Choroid plexus epithelial cell (primary cell): ENCODE measurements at regions not wholly inside any gene's neighbourhood (a gene's known extent, or its start where the extent isn't known, plus 50 kb on each side); places are given as distances from the start of the nearest gene placed in this dataset.

Source experiments
- DNase-seq: peaks from one replicate; pipeline ENCODE4 v3.0.0-alpha.2; 2010; ENCODE audit warnings: low read depth
- H3K4me3 ChIP-seq: 2 replicates; pipeline ENCODE4 v1.5.1; 2011; ENCODE audit warnings: low read depth, mild to moderate bottlenecking, control low read depth, low read length, moderate library complexity
- TF ChIP-seq, protein P1 (sequence below): conservative IDR thresholded peaks from 2 replicates; pipeline ENCODE4 v1.5.1; 2011; ENCODE audit warnings: low read depth, mild to moderate bottlenecking, control low read depth, inconsistent platforms, low read length, moderate library complexity

DNA sequence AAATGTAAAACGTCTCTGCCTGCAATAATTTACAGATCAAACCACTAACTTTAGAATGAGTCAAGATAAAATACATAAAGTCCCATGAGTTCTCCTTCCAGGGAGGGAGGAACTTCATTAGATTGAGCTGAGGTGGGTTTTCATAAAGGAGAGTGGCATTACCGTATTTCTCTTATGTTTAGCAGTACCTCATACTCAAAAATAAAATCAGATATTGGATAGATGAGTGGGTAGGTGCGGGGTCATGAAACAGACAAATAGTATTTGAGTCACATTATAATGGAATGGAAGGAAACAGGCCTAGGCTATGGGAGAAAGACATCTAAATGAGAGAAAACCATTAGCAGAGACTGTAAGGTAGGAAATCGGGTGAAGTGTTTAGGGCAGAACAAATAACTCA, 166.1 kb upstream of the SMLR1 start:
- TF ChIP-seq, protein P1, sequence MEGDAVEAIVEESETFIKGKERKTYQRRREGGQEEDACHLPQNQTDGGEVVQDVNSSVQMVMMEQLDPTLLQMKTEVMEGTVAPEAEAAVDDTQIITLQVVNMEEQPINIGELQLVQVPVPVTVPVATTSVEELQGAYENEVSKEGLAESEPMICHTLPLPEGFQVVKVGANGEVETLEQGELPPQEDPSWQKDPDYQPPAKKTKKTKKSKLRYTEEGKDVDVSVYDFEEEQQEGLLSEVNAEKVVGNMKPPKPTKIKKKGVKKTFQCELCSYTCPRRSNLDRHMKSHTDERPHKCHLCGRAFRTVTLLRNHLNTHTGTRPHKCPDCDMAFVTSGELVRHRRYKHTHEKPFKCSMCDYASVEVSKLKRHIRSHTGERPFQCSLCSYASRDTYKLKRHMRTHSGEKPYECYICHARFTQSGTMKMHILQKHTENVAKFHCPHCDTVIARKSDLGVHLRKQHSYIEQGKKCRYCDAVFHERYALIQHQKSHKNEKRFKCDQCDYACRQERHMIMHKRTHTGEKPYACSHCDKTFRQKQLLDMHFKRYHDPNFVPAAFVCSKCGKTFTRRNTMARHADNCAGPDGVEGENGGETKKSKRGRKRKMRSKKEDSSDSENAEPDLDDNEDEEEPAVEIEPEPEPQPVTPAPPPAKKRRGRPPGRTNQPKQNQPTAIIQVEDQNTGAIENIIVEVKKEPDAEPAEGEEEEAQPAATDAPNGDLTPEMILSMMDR = no peak
- no peak for DNase-seq
- no peak overlapping the region for H3K4me3 ChIP-seq

DNA sequence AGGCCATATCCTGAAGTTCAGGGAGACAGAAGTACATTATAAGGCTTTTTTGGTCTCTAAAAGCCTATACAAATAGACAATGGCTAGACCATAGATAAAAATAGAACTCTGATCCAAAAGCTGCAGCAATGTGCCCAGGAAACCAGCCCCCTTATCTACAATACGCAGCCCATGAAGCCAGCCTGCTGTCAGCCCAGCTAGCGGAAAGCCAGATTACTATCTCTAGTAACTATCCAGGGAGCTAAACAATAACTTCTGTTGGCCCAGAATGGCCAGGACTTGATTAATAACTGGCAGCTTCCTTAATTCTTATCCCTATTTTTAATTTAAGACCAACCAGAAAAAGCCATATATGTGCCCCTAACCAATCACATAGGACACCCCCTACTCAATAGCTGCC, 160.4 kb upstream of the SMLR1 start:
- DNase-seq = no peak
- no peak overlapping the region for H3K4me3 ChIP-seq
- TF ChIP-seq, protein P1 = no peak

GRCh38 chr6:130670142-130670541, 157.1 kb upstream of the SMLR1 start:
- TF ChIP-seq, protein P1 = no peak
- H3K4me3 ChIP-seq = no peak overlapping the region
- no peak for DNase-seq

GRCh38 chr6:130671119-130671518, 156.1 kb upstream of the SMLR1 start:
- no peak overlapping the region for H3K4me3 ChIP-seq
- TF ChIP-seq, protein P1 = no peak
- no peak for DNase-seq

- H3K4me3 ChIP-seq = no peak overlapping the region
- no peak for DNase-seq
- TF ChIP-seq, protein P1 = no peak
Measured at GRCh38 chr6:130671577-130671976, 155.6 kb upstream of the SMLR1 start.

- no peak for DNase-seq
- H3K4me3 ChIP-seq = no peak overlapping the region
- TF ChIP-seq, protein P1 = no peak
Measured at GRCh38 chr6:130672153-130672552, 155.1 kb upstream of the SMLR1 start.

DNA sequence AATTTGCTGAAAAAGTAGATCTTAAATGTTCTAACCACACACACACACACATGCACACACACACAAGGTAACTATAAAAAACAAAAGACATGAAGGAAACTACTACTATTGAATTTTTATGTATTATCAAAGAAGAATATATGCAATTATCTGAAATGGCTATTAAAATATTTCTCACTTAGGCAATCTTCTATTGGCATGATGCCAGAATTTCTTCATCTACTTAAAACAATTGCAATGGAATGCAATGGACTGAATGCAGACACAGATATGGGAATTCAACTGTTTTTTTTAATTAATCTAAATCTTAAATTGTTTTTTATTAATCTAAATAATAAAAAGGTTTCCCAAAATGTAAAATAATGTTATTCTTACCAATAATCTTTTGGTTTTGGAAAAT, 152.6 kb upstream of the SMLR1 start:
- H3K4me3 ChIP-seq = no peak overlapping the region
- peak; percentile 71 for DNase-seq
- TF ChIP-seq, protein P1 = no peak
